GM12891 (cell line): ENCODE measurements at regions not wholly inside any gene's neighbourhood (a gene's known extent, or its start where the extent isn't known, plus 50 kb on each side); places are given as distances from the start of the nearest gene placed in this dataset.

Experiments
- POLR2A ChIP-seq: IDR thresholded peaks from 2 replicates; pipeline ENCODE4 v1.6.1; 2011; ENCODE audit warnings: low read depth, low read length, control low read depth
- POLR2AphosphoS5 ChIP-seq: IDR thresholded peaks from 2 replicates; pipeline ENCODE4 v1.6.1; 2011; ENCODE audit warnings: low read depth, low read length, control low read depth
- TAF1 ChIP-seq: IDR thresholded peaks from 2 replicates; pipeline ENCODE4 v1.6.1; 2011; ENCODE audit warnings: low read depth, low read length, control low read depth

GRCh38 chrX:94813541-94813940, 1139.5 kb downstream of the FAM133A start:
- no peak for TF ChIP-seq POLR2A
- TF ChIP-seq POLR2AphosphoS5 = no peak
- TF ChIP-seq TAF1 = no peak
